HG03354 (cell line): ENCODE measurements at regions not wholly inside any gene's neighbourhood (a gene's known extent, or its start where the extent isn't known, plus 50 kb on each side); places are given as distances from the start of the nearest gene placed in this dataset.

Experiments
- ATAC-seq: cut with Tn5 transposase; IDR thresholded peaks from one replicate; pipeline ENCODE4 v1.9.1; 2021; ENCODE audit warnings: mild to moderate bottlenecking; ENCODE audit not compliant: unreplicated experiment, poor library complexity, severe bottlenecking

- ATAC-seq, result no peak
Observed at GRCh38 chr2:103448495-103448894, 686.7 kb downstream of the TMEM182 start.

GRCh38 chr2:103451283-103451682 lies 689.5 kb downstream of the TMEM182 start:
- ATAC-seq, result no peak

GRCh38 chr2:103459283-103459682 lies 697.5 kb downstream of the TMEM182 start:
- no peak for ATAC-seq

- no peak for ATAC-seq
Observed at GRCh38 chr2:103462101-103462500, 700.3 kb downstream of the TMEM182 start.

- ATAC-seq, result no peak
Observed at GRCh38 chr2:103462712-103463111, 700.9 kb downstream of the TMEM182 start.

- no peak for ATAC-seq
Observed at GRCh38 chr2:103464831-103465230, 703.0 kb downstream of the TMEM182 start.

GRCh38 chr2:103469800-103470199 lies 708.0 kb downstream of the TMEM182 start:
- no peak for ATAC-seq

- ATAC-seq, result no peak
Observed at GRCh38 chr2:103484906-103485305, 723.1 kb downstream of the TMEM182 start.

GRCh38 chr2:103496850-103497249 lies 735.0 kb downstream of the TMEM182 start:
- ATAC-seq, result no peak

- no peak for ATAC-seq
Observed at GRCh38 chr2:103506812-103507211, 745.0 kb downstream of the TMEM182 start.

- ATAC-seq, result no peak
Observed at GRCh38 chr2:103512442-103512841, 750.6 kb downstream of the TMEM182 start.

- no peak for ATAC-seq
Observed at GRCh38 chr2:103520547-103520946, 758.7 kb downstream of the TMEM182 start.

GRCh38 chr2:103525756-103526155 lies 763.9 kb downstream of the TMEM182 start:
- no peak for ATAC-seq

- ATAC-seq, result no peak
Observed at GRCh38 chr2:103526757-103527156, 764.9 kb downstream of the TMEM182 start.

GRCh38 chr2:103527278-103527677 lies 765.4 kb downstream of the TMEM182 start:
- no peak for ATAC-seq

GRCh38 chr2:103529798-103530502 lies 768.1 kb downstream of the TMEM182 start:
- no peak for ATAC-seq

- ATAC-seq, result no peak
Observed at GRCh38 chr2:103552775-103553174, 790.9 kb downstream of the TMEM182 start.

- ATAC-seq, result no peak
Observed at GRCh38 chr2:103594823-103595222, 833.0 kb downstream of the TMEM182 start.

- no peak for ATAC-seq
Observed at GRCh38 chr2:103605071-103605780, 843.4 kb downstream of the TMEM182 start.

- no peak for ATAC-seq
Observed at GRCh38 chr2:103615611-103616105, 853.8 kb downstream of the TMEM182 start.

GRCh38 chr2:103616891-103617290 lies 855.1 kb downstream of the TMEM182 start:
- ATAC-seq, result no peak
